ELF-1 (cell line): ENCODE measurements at regions not wholly inside any gene's neighbourhood (a gene's known extent, or its start where the extent isn't known, plus 50 kb on each side); places are given as distances from the start of the nearest gene placed in this dataset.
"Not testable (repeated sequence)": the region's sequence is repeated elsewhere in the genome, so short reads cannot be mapped to it uniquely, and the experiment has no call there.

ENCODE experiments used
- DNase-seq: peaks from one replicate; pipeline ENCODE4 v3.0.0-alpha.2; 2016; ENCODE audit warnings: low read depth, low spot score

GRCh38 chr1:187714470-187714869 lies 885.7 kb downstream of the PLA2G4A start:
- no peak for DNase-seq

- DNase-seq: no peak
Observed at GRCh38 chr1:187715483-187715882, 886.7 kb downstream of the PLA2G4A start.

GRCh38 chr1:187716160-187716559 lies 887.4 kb downstream of the PLA2G4A start:
- no peak for DNase-seq

GRCh38 chr1:187718527-187718926 lies 889.8 kb downstream of the PLA2G4A start:
- DNase-seq: no peak

GRCh38 chr1:187721216-187721615 lies 892.5 kb downstream of the PLA2G4A start:
- DNase-seq: no peak

- DNase-seq: no peak
Observed at GRCh38 chr1:187725216-187725615, 896.5 kb downstream of the PLA2G4A start.

GRCh38 chr1:187733232-187733631 lies 904.5 kb downstream of the PLA2G4A start:
- DNase-seq: no peak

- peak; percentile 29 for DNase-seq
Observed at GRCh38 chr1:187734427-187734826, 905.7 kb downstream of the PLA2G4A start.

- DNase-seq: no peak
Observed at GRCh38 chr1:187744665-187745064, 915.9 kb downstream of the PLA2G4A start.

GRCh38 chr1:187755536-187755935 lies 926.8 kb downstream of the PLA2G4A start:
- DNase-seq: no peak

- DNase-seq: not testable (repeated sequence)
Observed at GRCh38 chr1:187756684-187757083, 927.9 kb downstream of the PLA2G4A start.

- DNase-seq: no peak
Observed at GRCh38 chr1:187759825-187760333, 931.1 kb downstream of the PLA2G4A start.

GRCh38 chr1:187762118-187762517 lies 933.4 kb downstream of the PLA2G4A start:
- DNase-seq: no peak

GRCh38 chr1:187763465-187763864 lies 934.7 kb downstream of the PLA2G4A start:
- DNase-seq: no peak

- no peak for DNase-seq
Observed at GRCh38 chr1:187763976-187764375, 935.2 kb downstream of the PLA2G4A start.

GRCh38 chr1:187771396-187771795 lies 942.6 kb downstream of the PLA2G4A start:
- no peak for DNase-seq

- no peak for DNase-seq
Observed at GRCh38 chr1:187773168-187773567, 944.4 kb downstream of the PLA2G4A start.

- DNase-seq: no peak
Observed at GRCh38 chr1:187787736-187788135, 959.0 kb downstream of the PLA2G4A start.

- no peak for DNase-seq
Observed at GRCh38 chr1:187788718-187789117, 960.0 kb downstream of the PLA2G4A start.

- no peak for DNase-seq
Observed at GRCh38 chr1:187790724-187791123, 962.0 kb downstream of the PLA2G4A start.

GRCh38 chr1:187794561-187794960 lies 965.8 kb downstream of the PLA2G4A start:
- DNase-seq: no peak

GRCh38 chr1:187809549-187809948 lies 980.8 kb downstream of the PLA2G4A start:
- no peak for DNase-seq

- DNase-seq: no peak
Observed at GRCh38 chr1:187816646-187817045, 987.9 kb downstream of the PLA2G4A start.

GRCh38 chr1:187817782-187818181 lies 989.0 kb downstream of the PLA2G4A start:
- no peak for DNase-seq
